Activated gamma-delta T cell treated with anti-CD3 and anti-CD28 coated beads, Interleukin-2, amount 50 U/mL, for 16 hours (primary cell): ENCODE measurements at regions not wholly inside any gene's neighbourhood (a gene's known extent, or its start where the extent isn't known, plus 50 kb on each side); places are given as distances from the start of the nearest gene placed in this dataset.

ENCODE experiments used
- DNase-seq: peaks from one replicate; pipeline ENCODE4 v3.0.0-alpha.2; 2020; ENCODE audit warnings: low read depth

DNA sequence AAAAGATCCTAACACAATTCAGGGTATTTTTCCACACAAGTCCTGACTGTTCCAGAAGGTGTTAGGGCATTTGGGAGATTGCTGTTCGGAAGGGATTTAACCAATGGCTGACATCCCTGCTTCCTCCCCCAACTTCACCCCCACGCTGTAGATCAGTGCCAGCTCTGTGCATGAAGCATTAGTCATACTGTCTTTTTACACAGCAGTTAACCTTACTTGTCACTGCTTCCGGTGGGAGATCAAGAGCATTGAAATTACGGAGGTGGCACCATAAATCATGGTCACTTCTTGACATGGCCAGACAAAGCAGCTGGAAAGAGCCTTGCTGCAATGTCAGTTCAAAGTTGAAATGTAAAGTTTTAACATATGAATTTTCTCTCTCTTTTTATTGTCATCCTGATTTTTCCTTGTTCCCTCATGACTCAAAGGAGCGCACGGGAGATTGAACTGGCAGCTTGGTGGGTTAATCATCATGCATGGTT is 70.2 kb downstream of the HRH4 start:
- no peak for DNase-seq

DNA sequence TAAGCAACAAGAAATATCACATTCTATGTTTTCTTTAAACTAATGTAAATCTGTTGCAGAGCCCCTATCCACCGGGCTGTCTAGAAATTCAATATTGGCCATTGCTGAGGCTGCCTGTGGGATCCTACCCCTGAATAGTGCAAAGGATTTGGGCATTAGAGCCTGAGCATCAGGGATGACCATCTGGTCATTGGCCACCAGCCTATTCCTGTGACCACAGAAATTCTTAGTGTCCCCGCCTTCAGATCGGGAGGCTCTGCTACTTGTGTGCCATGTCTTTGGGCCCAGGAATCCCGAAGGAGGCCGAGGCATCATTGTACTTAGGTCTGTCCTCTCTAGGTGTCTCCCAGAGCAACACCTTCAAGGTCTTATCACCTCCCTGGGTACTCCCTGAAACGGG is 73.8 kb downstream of the HRH4 start:
- no peak for DNase-seq

DNA sequence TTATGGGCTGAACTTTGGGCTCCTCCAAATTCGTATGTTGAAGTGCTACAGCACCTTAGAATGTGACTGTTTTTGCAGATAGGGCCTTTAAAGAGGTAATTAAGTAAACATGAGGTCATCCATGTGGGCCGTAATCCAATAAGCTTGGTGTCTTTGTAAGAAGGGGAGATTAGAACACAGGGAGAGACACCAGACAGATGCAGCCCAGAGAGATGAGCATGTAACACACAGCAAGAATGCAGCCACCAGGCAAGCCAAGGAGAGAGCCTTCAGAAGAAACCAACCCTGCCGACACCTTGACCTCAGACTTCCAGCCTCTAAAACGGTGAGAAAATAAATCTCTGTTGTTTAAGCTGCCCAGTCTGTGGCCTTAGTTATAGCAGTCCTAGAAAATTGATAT is 74.3 kb downstream of the HRH4 start:
- no peak for DNase-seq

DNA sequence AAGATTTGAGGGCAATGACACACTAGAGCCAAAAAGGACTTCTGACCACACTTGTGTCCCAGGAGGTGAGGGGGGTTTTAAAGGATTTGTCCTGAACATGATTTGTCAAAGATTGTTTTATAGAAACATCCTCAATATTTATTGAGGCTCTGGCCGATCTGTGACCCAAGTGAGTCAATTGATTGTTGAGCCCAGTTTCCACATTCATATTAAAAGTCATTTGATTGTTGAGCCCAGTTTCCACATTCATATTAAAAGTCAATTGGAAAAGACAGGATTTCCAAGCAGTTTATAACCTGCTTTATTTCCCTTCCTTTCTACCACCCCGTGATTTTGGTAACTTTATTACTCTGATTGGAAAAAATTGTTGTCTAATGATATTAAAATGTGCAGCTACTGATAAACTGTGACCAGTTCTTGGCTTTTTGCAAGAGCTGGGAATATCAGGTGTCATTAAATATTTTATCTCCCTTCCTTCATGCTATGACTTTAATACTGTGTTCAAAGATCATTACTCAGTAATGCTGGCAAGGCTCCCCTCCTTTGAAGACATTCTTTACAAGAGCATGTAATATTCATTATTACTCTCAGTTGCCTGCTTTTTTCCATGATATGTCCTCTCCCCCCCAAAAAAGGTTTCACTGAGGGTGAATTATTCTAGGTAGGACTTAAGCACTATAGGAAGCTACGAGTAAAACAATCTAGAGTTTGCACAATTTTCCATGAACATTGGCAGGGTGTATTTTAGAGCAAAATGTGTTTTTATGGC is 75.3 kb downstream of the HRH4 start:
- no peak for DNase-seq

DNA sequence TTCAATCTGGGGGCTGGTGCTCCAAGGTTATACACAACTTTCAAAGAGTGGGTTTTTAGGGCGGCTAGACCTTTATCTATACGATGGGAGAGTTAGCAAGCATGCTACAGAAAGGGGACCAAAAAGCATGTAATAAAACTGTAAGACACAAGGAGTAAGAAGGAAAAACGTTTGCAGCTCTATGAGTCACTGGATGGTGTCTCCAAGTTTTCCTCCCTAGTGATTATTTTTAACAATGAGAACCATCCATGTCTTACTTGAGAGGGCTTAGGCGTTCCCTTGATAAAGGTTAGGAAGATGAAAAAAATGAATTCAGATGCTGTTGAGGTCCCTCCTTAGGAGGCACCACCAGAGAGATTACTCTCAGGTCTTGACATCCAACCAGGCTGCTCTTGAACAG is 75.9 kb downstream of the HRH4 start:
- no peak for DNase-seq

DNA sequence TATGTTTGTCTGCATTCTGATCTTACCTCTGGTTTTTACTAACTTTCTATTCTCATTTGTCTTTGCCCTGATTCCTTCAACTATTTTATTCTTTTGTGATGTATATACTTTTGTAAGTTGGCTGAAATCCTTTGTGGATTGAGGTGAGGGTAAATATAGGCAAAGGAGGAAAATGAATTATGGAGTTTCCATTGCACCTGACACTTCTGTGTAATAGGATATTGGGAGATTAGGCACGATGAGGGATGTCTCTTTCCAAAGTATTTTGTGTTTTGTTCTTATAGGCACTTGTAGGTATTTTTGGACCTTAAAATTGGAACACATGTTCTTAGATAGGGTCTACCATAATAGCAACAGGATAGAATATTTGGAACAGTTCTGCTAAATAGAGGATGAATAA is 76.4 kb downstream of the HRH4 start:
- DNase-seq: no peak

DNA sequence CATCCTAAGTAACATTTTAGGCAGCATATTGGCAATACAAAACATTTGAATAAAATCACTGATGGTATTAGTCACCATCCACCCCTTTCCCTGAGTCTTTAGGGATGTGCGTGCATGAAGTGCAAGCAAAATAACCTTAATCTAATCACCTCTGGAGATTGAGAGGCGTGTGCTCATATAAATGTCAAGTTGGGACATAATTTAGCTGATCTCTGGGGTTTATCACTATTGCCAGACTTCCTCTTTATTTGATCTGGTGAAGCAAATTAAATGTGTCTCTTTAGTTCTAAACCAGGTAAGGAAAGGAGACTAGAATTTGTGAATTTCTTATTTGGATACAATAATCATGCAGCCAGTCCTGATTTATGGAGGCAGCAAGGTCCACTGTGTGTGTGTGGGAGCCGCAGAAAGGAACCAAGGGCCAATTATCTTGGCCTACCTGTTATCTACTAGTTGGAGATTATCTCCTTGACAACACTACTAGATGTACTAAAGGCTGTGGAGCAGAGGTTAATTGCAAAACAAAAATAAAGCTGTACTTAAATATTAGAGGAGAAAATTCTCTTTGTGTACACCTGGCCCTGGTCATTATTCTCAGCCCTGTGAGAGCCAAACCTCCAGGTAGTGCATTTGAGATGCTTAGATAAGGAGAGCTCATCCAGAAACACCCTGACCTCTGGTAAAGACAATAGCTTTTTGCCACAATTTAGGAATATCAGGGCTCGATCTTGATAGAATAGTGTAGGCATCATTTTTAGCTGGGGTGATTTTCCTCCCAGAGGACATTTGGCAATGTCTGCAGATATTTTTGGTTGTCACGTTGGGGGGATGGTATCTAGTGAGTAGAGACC is 78.2 kb downstream of the HRH4 start:
- no peak for DNase-seq

DNA sequence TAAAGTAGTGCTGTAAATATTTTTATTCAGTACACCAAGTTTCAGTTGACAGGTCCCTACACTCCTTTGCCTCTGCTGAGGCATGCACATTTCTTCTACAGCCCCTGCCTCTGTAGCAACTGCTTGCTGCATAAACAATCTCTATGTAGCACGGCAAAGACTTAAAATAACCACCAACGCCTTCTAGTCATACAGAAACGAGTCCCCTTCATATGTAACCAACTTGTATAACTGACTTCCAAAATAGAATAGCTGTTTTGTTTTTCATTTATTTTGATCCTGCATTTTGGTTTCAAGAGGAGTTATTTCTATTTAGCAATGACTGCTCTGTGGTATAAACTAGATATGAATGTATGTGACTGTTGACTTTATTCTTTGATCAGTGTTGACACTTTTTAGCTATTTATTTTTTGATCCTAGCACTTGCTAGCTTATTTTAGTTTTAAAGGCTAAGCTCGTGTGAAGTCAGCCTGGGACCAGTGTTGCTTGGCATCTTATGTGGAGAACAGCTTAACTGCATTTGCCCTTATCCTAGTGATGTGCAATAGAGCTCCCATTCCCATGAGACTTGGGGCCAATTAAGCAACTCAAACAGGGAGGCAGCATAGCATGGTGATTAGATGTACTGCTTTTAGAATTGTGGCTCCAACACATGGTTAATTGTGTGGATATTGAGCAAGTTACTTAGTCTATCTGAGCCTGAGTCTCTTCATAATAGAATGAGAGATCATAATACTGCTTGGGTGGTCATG is 79.6 kb downstream of the HRH4 start:
- no peak for DNase-seq

DNA sequence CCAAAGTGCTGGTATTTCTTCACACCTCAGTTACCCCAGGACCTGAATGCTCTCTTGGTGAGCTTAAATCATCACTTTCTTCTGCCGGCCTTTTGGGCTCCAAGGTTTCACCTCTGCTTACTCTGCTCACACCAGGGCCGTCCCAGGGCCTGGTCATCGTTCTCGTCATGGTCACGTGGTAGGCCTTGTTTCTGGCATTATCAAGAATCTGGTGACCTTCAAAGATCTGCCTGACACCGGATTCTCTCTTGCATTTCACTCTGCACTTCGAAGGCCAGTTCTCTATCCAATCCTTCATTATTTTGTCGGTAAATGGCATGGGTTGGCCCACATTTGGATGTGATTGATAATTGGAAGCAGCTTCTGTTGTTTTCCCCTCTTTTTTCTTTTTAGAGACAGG is 80.5 kb downstream of the HRH4 start:
- no peak for DNase-seq

DNA sequence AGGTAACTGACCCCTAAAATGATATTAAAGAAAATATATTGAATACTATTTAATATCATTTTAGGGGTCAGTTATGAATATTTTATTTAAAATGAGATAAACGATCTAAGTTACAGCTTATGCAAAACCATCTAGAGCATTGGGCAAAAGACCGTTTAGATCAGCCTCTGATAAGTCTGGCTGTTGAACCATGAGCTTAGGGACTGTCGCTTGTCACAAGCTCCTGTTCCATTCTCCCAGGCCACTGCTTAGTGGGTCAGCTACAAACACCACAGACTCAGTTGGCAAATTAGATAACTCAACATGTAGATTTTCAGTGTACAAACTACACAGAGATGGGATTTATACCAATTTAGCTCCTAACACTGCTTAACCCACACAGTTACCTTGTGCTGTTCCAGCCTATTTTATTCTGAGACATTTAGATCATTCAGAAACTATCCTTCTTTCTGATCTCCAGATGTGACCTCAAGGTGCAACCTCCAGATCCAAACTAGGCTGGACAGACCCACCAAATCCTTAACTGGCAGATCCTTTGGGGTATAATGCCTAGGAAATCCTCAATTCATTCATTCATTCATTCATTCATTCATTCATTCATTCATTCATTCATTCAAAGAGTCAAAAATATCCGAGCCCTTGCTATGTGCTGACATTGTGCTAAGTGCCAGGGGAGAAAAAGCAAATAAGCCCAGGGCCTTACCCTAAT is 82.8 kb downstream of the HRH4 start:
- no peak for DNase-seq

DNA sequence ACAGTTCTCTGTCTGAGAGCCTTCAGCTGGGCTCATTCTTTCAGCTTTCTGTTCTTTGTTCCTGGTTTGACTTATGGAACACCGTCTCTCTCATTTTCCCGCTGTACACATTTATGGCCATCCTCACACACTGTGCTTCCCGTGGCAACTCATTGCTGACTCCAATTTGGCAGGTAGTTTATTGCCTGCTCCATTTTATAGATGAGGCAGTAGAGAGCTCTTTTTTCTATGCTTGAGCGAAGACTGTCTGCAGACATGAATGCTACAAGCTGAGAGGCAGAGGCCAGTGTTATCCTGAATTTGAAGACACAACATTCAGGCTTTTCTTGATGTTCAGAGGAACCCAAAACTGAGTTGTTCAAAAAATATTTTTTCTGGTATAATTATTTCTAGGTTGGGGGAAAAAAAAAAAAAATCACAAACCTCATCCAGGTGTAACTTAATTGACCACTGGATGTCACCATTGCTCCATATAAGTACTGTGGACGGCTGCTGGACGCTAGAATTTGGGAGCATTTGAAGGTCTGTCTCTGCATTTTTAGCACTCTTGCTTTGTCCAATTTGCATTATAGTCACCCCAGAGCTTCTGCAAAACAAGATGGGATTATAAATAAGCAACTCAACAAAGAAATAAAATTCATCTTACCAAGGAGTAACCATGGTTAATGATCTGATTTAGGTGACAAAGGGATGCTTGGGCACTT is 83.5 kb downstream of the HRH4 start:
- DNase-seq: no peak

DNA sequence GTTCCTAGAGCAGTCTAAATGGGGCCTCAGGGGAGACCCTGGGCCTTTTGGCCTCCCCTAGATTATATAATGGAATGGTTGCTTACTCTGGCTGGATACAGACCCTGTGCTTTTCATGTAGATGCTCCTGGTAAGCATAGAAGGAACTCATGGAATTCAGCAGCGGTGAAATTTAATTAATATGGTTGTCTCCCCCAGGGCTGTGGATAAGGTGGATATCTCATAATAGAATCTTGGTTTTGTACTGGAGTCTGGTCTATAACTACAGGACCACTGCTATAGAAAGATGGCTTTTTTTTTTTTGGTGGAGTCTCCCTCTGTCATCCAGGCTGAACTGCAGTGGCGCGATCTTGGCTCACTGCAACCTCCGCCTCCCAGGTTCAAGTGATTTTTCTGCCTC is 84.5 kb downstream of the HRH4 start:
- DNase-seq: no peak

DNA sequence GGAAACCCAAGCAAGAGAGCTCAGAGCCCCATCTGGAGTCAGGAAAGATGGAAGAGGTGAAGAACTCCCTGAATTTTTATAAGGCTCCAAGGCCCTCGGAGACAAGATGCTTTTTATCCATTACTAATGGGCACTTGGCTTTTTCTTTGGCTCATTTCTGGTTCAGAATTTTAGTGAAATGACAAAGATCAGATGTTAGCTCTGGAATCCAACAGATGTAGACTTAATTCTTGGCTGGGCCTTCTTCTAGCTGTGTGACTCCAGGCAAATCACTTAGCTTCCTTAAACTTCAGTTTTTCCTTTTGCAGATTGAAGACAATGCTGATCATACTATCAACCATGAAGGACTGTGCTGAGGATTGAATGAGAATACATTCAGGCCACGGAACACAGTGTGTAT is 85.2 kb downstream of the HRH4 start:
- no peak for DNase-seq

DNA sequence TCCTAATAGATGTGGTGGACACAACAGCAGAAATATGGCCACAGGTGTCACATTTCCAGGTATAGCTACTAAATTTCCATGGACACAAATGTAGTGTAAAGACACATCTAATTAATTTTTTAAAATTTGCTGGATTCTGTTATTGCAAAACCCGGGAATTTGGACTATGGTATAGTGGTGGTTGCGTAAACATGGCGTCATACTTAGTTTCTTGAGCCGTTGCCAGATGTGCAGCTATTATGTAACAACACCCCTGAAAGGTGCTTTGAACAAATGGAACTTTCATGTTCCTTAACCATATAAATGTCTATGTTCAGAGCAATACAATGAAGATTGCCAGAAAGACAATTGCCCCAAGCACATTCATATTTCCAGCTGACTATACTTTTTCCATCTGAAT is 85.9 kb downstream of the HRH4 start:
- DNase-seq: no peak

DNA sequence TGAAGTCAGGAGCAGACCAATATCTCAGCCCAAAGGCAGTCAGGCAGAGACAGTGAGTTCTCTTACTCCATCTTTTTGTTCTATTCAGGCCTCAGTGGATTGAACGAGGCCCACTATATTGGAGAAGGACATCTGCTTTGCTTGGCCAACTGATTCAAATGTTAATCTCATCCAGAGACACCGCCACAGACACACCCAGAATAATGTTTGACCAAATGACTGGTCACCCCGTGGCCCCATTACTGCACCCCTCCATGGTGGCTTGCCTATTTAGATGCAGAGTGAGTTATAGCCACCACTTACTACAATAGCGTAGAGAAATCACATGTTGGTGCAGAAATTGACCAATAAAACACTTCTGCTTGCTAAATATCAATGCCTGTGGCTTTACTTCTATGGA is 88.1 kb downstream of the HRH4 start:
- DNase-seq: no peak

DNA sequence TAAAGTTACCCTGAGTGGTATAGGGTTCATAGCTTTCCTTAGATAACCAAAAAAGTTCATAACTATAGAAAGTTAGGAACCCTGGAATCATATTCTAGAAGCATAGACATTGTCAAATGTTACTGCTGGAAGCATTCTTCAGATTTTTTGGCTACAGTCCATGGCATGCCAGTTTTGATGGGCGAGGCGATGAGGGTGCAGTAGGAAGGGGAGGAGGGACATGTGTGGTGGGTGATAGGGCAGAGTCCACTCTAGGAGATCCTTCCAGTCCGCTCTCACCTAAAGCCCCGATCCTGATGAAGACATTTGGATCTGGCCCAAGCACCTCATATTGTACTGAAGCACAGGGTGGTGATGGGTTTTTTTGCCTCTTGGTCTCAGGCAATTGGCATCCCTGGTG is 91.8 kb downstream of the HRH4 start:
- no peak for DNase-seq

DNA sequence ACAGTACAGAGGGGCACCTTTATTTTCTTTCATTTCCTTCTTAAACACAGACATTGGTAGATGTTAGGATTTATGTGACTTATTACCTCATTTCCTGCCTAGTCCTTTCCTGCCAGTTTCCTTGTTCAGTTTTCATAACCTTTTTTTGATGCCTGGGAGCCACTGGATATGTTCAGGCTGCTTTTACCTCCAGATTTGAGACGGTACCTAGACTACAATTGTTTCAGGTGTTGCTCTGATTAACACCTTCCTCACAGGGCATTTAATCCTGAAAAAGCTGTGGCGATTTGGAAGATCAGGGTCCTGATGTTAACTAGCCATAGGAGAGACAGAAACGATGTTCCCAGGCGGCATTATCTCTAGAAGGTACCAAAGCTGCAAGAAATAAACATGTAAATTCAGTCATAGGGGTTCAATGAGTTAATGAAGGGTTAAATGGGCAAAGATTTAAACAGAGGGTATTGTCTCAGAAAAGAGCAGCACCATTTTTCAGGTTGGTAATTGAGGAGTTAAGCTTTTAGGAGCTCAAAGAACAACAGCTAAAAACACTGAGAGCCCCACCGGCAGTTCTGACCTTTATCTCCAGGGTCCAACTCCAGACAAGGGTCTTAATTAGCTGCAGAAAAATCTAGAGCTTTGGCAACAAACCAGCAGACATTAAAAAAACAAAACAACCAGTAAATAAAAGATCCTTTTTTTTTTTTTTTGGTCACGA is 93.3 kb downstream of the HRH4 start:
- no peak for DNase-seq

DNA sequence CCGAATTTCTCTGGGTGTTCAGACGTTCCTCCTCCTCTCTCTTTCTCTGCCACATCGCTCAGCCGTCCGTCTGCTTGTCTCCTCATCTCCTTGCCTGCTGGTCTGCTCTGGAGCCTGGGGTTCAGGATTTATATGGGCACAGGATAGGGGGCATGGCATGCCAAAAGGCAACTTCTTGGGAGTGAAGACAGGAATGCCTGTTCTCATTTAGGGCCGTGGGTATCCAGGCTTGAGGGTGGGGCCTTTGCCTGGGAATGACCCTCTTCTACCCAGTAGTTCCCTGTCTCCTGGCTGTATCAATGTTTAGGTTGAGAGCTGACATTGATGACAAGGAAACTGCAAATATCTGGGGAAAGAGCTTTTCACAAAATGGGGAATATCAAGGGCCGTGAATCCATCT is 98.0 kb downstream of the HRH4 start:
- DNase-seq: no peak

DNA sequence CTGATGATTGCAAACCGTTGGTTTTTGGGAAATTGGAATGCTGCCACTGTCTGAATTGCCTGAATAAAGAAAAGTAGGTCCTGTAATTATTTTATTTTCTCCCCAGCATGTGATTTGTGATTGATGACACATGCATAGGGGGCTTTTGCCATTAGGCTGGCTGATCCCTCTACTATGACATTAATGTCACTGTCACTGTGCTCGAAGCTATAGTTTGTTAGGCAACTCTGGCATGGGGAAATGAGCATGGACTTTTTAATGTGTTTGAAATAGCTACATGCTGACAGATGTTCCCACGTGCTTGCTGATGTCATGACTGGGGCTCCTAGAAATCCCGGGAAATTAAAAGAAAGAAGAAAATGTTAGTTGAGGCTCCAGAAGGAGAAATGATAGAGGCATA is 99.1 kb downstream of the HRH4 start:
- no peak for DNase-seq

DNA sequence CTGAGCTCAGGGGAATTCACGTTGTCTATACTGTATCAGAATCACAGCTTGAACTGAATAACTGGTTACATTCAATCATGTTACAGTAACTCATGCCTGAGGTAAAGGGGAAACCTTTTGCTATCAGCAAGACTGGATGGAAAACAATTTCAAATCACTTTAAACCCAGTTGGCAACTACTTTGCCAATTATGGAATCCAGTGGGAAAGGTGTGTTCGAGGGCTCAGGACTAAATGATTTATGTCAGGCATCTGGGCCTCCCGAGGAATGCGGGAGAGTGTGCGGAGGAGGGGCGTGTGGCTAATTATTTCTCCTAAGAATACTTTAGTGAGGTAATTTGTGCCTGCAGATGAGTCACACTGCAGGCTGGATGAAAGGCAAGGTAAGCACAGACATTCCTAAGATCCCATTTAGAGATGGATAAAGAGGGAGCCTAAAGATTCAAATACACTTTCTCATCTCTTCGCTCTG is 100.1 kb downstream of the HRH4 start:
- DNase-seq: no peak
